Caco-2 (cell line): ENCODE measurements at regions not wholly inside any gene's neighbourhood (a gene's known extent, or its start where the extent isn't known, plus 50 kb on each side); places are given as distances from the start of the nearest gene placed in this dataset.

ENCODE experiments used
- BruUV-seq: library from RNA; stranded (reverse); fragments of 400-500 nt; replicated peaks from 2 replicates; lab custom pipeline; 2021; lab: Mats Ljungman, UMichigan
- CTCF ChIA-PET: fragments of 300-600 bp; sonication (Branson Sonifier 250); formaldehyde crosslinking; loops from one replicate; lab custom pipeline; 2022; ENCODE audit warnings: antibody characterized with exemption; lab: Charles Lee
- POLR2A ChIA-PET: fragments of 300-600 bp; sonication (Branson Sonifier 250); formaldehyde crosslinking; loops from one replicate; lab custom pipeline; 2022; ENCODE audit warnings: antibody characterized with exemption; lab: Charles Lee
- DNase-seq, 2 experiments: peaks; one replicate each; pipeline versions ENCODE4 v3.0.0 to v3.0.0-alpha.2; 2020 to 2022
- H3K27me3 ChIP-seq: replicated peaks from 2 replicates; pipeline ENCODE4 v1.6.0; 2011; ENCODE audit warnings: low read length; ENCODE audit not compliant: control insufficient read depth, insufficient read depth
- H3K36me3 ChIP-seq: 2 replicates; pipeline ENCODE4 v1.5.1; 2011; ENCODE audit warnings: low read length; ENCODE audit not compliant: control insufficient read depth, insufficient read depth
- H3K4me1 ChIP-seq: fragments of 250-450 bp; sonication (Bioruptor Pico); 2 replicates; pipeline ENCODE4 v1.5.1; 2020; ENCODE audit warnings: mild to moderate bottlenecking
- H3K4me3 ChIP-seq: 2 replicates; pipeline ENCODE4 v1.5.1; 2011; ENCODE audit warnings: low read depth, mild to moderate bottlenecking, control low read depth, low read length
- H3K9me3 ChIP-seq: fragments of 250-450 bp; sonication (Bioruptor Pico); 2 replicates; pipeline ENCODE4 v1.5.1; 2020; ENCODE audit warnings: mild to moderate bottlenecking, moderate library complexity
- H3K27ac Mint-ChIP-seq: one replicate; pipeline ENCODE4 v1.8.0; 2022; ENCODE audit warnings: mixed read lengths; ENCODE audit not compliant: unreplicated experiment
- H3K27me3 Mint-ChIP-seq: one replicate; pipeline ENCODE4 v1.8.0; 2022; ENCODE audit warnings: mixed read lengths; ENCODE audit not compliant: insufficient read depth, unreplicated experiment
- H3K36me3 Mint-ChIP-seq: one replicate; pipeline ENCODE4 v1.8.0; 2022; ENCODE audit warnings: mild to moderate bottlenecking, mixed read lengths; ENCODE audit not compliant: insufficient read depth, unreplicated experiment
- H3K4me1 Mint-ChIP-seq: one replicate; pipeline ENCODE4 v1.8.0; 2022; ENCODE audit warnings: low read depth, mixed read lengths; ENCODE audit not compliant: unreplicated experiment
- H3K4me3 Mint-ChIP-seq: one replicate; pipeline ENCODE4 v1.8.0; 2022; ENCODE audit warnings: mild to moderate bottlenecking, moderate library complexity, mixed read lengths; ENCODE audit not compliant: unreplicated experiment
- H3K9me3 Mint-ChIP-seq: one replicate; pipeline ENCODE4 v1.8.0; 2022; ENCODE audit warnings: mixed read lengths; ENCODE audit not compliant: unreplicated experiment
- intact Hi-C: fragments of 100-400 bp; cut with micrococcal nuclease; formaldehyde crosslinking; loops from one replicate; pipeline ENCODE4 v1.10.0; 2022; ENCODE audit not compliant: unreplicated experiment
- TF ChIP-seq, protein P1 (sequence below), 2 experiments: fragments of 200-600 bp in 1 of 2; IDR thresholded peaks; 1 replicate in 1 of 2; 2 replicates in 1 of 2; pipeline versions ENCODE4 v1.5.1 to v1.8.0; 2011 to 2022; ENCODE audit warnings: antibody characterized with exemption in 1 of 2, control low read depth in 1 of 2, inconsistent platforms in 1 of 2, low read depth in 1 of 2, low read length in 1 of 2, mild to moderate bottlenecking in 1 of 2, moderate library complexity in 1 of 2; ENCODE audit not compliant: insufficient read depth in 1 of 2, severe bottlenecking in 1 of 2, unreplicated experiment in 1 of 2

DNA sequence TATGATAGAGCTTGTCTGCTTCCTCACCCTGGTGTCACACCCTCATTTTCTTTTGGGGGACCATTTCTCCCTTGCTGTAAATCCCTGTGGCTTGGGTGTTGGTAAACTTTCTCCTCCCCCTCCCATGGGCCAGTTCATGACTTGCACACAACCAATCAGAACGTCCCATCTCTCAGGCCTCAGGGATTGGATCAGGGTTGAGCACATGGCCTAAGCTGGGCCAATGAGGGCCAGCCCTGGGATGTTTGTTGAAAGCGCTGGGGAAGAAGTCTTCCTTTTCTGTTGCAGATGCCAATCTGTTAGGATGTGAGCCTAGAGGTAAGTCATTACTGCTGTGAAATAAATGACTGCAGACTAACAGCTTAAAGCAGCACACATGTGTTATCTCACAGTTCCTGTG, 136.7 kb downstream of the AACS start:
- POLR2A ChIA-PET = no interaction called here
- TF ChIP-seq, protein P1, sequence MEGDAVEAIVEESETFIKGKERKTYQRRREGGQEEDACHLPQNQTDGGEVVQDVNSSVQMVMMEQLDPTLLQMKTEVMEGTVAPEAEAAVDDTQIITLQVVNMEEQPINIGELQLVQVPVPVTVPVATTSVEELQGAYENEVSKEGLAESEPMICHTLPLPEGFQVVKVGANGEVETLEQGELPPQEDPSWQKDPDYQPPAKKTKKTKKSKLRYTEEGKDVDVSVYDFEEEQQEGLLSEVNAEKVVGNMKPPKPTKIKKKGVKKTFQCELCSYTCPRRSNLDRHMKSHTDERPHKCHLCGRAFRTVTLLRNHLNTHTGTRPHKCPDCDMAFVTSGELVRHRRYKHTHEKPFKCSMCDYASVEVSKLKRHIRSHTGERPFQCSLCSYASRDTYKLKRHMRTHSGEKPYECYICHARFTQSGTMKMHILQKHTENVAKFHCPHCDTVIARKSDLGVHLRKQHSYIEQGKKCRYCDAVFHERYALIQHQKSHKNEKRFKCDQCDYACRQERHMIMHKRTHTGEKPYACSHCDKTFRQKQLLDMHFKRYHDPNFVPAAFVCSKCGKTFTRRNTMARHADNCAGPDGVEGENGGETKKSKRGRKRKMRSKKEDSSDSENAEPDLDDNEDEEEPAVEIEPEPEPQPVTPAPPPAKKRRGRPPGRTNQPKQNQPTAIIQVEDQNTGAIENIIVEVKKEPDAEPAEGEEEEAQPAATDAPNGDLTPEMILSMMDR (IDR thresholded peaks at IDR 0.05; ENCODE audit: insufficient read depth in 1 of 2, low read depth in 1 of 2, low read length in 1 of 2, severe bottlenecking in 1 of 2, unreplicated experiment in 1 of 2) = no peak
- CTCF ChIA-PET = interaction anchor here (0.8 to 1.7 kb wide), 2 partner anchors 8 to 18 kb away, joined by 3 to 14 read pairs; no protein-coding TSS in a partner anchor

DNA sequence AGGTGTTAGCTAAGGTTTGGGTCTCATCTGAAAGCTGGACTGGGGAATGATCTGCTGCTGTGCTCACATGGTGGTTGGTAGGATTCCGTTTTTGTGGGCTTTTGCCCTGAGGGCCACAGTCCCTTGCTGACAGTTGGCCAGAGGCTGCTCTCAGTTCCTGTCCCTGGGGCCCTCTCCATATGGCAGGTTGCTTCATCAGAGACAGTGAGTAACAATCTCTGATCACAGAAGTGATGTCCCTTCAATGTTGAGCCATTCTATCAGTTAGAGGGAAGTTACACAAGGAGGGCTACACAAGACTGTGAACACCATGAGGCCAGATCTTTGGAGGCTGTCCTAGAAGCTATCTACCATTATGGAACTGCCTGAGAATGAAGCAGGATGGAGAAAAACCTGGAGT, 137.2 kb downstream of the AACS start:
- Histone ChIP-seq H3K4me3 (no peak overlapping the region), H3K4me1 (no peaks in the 10 kb centered on the region), H3K36me3 (no peaks in the 10 kb centered on the region), H3K27me3 (no peaks in the 10 kb centered on the region), H3K9me3 (no peaks in the 10 kb centered on the region)
- TF ChIP-seq, protein P1 (IDR thresholded peaks at IDR 0.05; ENCODE audit: insufficient read depth in 1 of 2, low read depth in 1 of 2, low read length in 1 of 2, severe bottlenecking in 1 of 2, unreplicated experiment in 1 of 2) = no peak
- Mint-ChIP-seq H3K9me3 (no peaks in the 10 kb centered on the region), H3K27ac (no peak overlapping the region), H3K4me1 (no peaks in the 10 kb centered on the region), H3K36me3 (no peaks in the 10 kb centered on the region), H3K27me3 (peaks cover 17% of the 10 kb centered on the region), H3K4me3 (no peak overlapping the region)
- CTCF ChIA-PET = interaction anchor here (1.3 to 1.7 kb wide), 4 partner anchors 9 to 109 kb away, joined by 3 to 14 read pairs (median 6); partner anchors contain the start of gene TMEM132B
- DNase-seq = no peak
- intact Hi-C loops = loop anchor here (5.0 kb wide), 1 partner anchor 110 kb away; no protein-coding TSS in a partner anchor
- no TSS peak for BruUV-seq
- POLR2A ChIA-PET = no interaction called here

More for the DNA sequence above, 136.7 kb downstream of the AACS start:
- Mint-ChIP-seq H3K27ac (no peak overlapping the region), H3K9me3 (no peaks in the 10 kb centered on the region), H3K4me3 (no peak overlapping the region), H3K4me1 (no peaks in the 10 kb centered on the region), H3K27me3 (peaks cover 17% of the 10 kb centered on the region), H3K36me3 (no peaks in the 10 kb centered on the region)
- no TSS peak for BruUV-seq
- Histone ChIP-seq H3K36me3 (no peaks in the 10 kb centered on the region), H3K9me3 (no peaks in the 10 kb centered on the region), H3K4me1 (no peaks in the 10 kb centered on the region), H3K27me3 (no peaks in the 10 kb centered on the region), H3K4me3 (no peak overlapping the region)
- intact Hi-C loops = loop anchor here (5.0 kb wide), 1 partner anchor 110 kb away; no protein-coding TSS in a partner anchor
- no peak for DNase-seq

DNA sequence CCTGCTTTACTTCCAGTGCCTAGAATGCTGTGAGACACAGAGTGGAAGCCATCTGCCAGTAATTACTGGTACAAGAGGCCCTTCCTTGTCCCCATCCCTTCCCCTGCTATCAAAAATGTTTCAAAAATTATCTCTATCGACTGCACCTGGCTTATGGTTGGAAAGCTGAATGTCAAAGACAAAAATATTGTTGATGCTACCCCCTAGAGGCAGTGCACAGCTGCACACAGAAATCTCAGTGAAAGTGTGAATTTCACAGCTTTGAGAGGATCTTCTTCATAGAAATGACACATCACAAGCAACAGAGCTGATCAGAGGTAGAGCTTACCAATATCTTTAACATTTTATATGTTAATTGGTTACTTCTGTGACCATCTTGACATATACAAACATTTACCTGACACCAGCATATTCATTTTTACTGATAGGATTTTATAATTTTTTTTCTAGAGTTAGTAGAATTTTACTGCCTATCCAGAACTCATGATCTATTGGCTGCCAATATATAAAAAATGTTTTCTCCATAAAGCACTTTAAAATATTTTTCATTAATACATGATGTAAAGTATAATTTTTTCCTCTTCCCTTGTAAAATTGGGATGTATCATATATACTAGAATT, 138.0 kb downstream of the AACS start:
- Histone ChIP-seq H3K36me3 (no peaks in the 10 kb centered on the region), H3K4me3 (no peak overlapping the region), H3K4me1 (no peaks in the 10 kb centered on the region), H3K27me3 (no peaks in the 10 kb centered on the region), H3K9me3 (no peaks in the 10 kb centered on the region)
- intact Hi-C loops = loop anchor here (1.0 to 5.0 kb wide), 2 partner anchors 20 to 111 kb away; no protein-coding TSS in a partner anchor
- no peak for DNase-seq
- CTCF ChIA-PET = interaction anchor here (0.8 to 1.7 kb wide), 5 partner anchors 10 to 196 kb away, joined by 3 to 14 read pairs (median 5); partner anchors contain the start of gene TMEM132B
- no TSS peak for BruUV-seq
- Mint-ChIP-seq H3K27me3 (peaks cover 21% of the 10 kb centered on the region), H3K36me3 (no peaks in the 10 kb centered on the region), H3K4me1 (no peaks in the 10 kb centered on the region), H3K9me3 (no peaks in the 10 kb centered on the region), H3K4me3 (no peak overlapping the region), H3K27ac (no peak overlapping the region)
- POLR2A ChIA-PET = no interaction called here
- TF ChIP-seq, protein P1 (IDR thresholded peaks at IDR 0.05; ENCODE audit: insufficient read depth in 1 of 2, low read depth in 1 of 2, low read length in 1 of 2, severe bottlenecking in 1 of 2, unreplicated experiment in 1 of 2) = peak; percentile 59 to 60
